ENCODE measurements at regions not wholly inside any gene's neighbourhood (a gene's known extent, or its start where the extent isn't known, plus 50 kb on each side); places are given as distances from the start of the nearest gene placed in this dataset.
"Not testable (repeated sequence)": the region's sequence is repeated elsewhere in the genome, so short reads cannot be mapped to it uniquely, and the experiment has no call there.

DNA sequence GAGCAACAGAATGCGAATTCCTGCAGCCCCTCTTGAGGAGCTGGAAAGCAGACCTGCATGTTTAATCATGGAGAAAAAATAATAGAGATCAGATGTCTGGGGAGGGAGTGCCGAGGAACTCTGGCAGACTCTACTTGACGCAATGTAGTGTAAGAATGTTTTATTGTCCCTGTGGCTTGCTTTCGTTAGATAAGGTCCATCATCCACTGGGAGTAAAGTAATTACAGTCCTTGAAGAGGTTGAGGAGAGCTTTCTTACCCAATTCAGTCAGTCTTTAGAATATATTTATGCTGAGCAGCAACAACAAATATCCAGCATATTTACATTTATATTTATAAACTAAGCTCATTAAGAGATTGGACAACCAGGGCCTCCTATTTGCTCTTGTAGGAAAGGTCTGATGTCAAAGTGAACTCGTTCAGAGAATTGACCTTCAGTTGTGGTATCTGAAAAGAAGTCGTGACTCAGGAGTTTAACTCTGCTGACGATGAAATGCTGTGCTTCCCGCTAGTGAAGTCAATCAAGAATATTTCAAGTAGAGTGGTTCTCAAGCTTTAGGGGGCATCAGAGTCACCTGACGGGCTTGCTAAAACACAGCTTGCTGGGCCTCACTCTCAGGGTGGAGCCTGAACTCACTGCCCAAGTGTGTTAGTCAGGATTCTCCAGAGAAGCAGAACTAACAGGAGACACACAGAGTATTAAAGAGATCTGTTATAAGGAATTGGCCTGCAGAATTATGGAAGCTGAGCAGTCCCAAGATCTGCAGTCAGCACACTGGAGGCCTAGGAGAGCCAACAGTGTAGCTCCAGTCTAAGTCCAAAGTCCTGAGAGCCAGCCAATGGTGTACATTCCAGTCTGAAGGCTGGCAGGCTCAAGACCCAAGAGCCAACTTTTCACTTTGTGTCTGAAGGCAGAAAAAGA lies 139.3 kb upstream of the LMNTD1 start:
- Mint-ChIP-seq H3K4me3 (no peak overlapping the region), H3K27ac (no peak overlapping the region), H3K9me3 (no peaks in the 10 kb centered on the region), H3K27me3 (ENCODE audit: low read depth) (no peaks in the 10 kb centered on the region), H3K36me3 (ENCODE audit: low read depth) (no peaks in the 10 kb centered on the region), H3K4me1 (ENCODE audit: low read depth) (no peaks in the 10 kb centered on the region)

DNA sequence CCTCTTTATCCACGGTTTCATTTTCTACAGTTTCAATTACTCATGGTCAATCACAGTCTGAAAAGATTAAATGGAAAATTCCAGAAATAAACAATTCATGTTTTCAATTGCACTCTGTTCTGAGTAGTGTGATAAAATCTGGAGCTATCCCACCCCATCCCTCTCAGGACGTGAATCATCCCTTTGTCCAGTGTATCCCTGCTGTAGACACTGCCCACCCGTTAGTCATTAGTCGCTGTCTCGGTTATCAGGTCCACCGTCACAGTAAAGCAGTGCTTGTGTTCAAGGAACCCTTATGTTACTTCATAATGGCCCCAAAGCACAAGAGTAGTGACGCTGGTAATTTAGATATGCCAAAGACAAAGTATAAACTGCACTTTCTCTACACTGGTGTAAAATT lies 141.0 kb upstream of the LMNTD1 start:
- Mint-ChIP-seq H3K27ac (no peak overlapping the region), H3K4me1 (ENCODE audit: low read depth) (no peaks in the 10 kb centered on the region), H3K36me3 (ENCODE audit: low read depth) (no peaks in the 10 kb centered on the region), H3K9me3 (no peaks in the 10 kb centered on the region), H3K27me3 (ENCODE audit: low read depth) (no peaks in the 10 kb centered on the region), H3K4me3 (no peak overlapping the region)

DNA sequence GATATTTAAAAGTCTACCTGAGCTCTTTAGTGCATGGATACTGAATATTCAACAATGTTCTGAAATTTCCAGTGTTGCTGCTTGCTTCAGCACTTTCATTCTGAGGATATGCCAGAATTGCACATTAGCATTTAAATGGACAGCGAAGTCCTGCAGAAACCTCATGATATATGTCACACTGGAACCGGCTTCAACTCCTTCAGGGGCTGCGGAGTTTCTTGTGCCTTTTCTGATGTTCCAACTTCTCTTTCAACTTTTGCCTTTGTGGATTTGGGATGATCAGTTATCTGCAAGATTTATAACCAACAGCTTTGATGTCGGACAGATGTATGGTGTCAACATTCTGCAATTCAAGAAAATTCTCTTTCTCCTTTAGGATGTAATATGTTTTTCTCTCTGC lies 142.5 kb upstream of the LMNTD1 start:
- no peaks in the 10 kb centered on the region for H3K27me3 Mint-ChIP-seq (ENCODE audit: low read depth)
- H3K36me3 Mint-ChIP-seq (ENCODE audit: low read depth) = no peaks in the 10 kb centered on the region

DNA sequence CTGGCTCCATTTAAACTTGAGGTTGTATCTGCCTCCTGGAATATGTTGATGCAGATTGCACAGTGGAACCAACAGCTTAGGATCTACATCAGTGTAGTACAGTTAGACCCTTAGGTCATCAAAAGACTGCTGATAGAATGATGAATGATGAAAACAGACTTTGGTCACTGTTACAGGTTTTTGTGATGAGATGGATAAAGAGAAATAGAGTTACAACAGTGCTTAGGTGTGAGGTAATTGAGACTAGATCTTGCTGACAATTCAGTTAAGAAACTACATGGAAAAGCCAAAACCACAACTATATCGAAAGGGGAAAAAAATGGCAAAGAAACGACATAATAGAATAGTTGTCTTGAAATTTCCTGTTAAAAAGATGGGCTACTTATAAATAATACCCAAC lies 145.7 kb upstream of the LMNTD1 start:
- H3K9me3 Mint-ChIP-seq = peaks cover 8% of the 10 kb centered on the region
- H3K4me3 Mint-ChIP-seq = no peak overlapping the region
- no peaks in the 10 kb centered on the region for H3K27me3 Mint-ChIP-seq (ENCODE audit: low read depth)
- H3K36me3 Mint-ChIP-seq (ENCODE audit: low read depth) = no peaks in the 10 kb centered on the region
- H3K4me1 Mint-ChIP-seq (ENCODE audit: low read depth) = no peaks in the 10 kb centered on the region
- no peak overlapping the region for H3K27ac Mint-ChIP-seq

More for the DNA sequence above, 142.5 kb upstream of the LMNTD1 start:
- Mint-ChIP-seq H3K4me1 (ENCODE audit: low read depth) (no peaks in the 10 kb centered on the region), H3K9me3 (no peaks in the 10 kb centered on the region), H3K27ac (no peak overlapping the region), H3K4me3 (no peak overlapping the region)

DNA sequence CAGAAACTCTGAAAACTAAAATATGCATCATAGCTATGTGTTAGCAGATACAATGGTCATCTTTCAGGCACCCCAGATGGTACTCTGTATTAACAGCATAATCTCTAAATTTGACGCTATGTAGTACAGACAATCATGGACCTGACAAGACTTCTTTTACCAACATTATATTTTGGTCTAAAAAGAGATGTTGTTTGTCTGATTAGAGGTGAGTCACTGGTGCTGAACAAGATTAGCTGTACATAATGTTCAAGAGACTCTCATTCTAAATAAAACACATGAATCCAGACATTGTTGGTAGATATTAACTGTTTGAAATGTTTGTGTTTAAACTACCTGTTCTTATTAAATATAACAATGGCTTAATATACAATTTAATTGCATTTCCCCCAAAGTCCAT lies 146.4 kb upstream of the LMNTD1 start:
- Mint-ChIP-seq H3K27me3 (ENCODE audit: low read depth) (no peaks in the 10 kb centered on the region), H3K27ac (no peak overlapping the region), H3K4me3 (no peak overlapping the region), H3K9me3 (peaks cover 8% of the 10 kb centered on the region), H3K4me1 (ENCODE audit: low read depth) (no peaks in the 10 kb centered on the region), H3K36me3 (ENCODE audit: low read depth) (no peaks in the 10 kb centered on the region)

DNA sequence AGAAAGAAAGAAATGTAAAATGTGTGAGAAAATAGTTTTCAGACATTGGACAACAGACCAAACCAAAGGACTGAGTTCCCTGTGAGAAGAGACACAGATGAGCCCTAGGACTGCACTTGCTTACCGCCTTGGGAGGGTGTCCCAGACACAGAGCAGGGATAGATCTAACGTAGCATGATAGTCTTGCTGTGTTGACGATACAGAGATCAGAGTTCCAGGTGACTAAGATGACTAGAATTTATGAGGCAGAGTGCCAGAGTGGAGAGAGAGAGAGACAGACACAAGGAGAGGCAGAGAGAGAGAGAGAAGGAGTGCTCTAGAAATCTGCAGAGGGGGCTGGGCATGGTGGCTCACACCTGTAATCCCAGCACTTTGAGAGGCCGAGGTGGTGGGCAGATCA lies 148.2 kb upstream of the LMNTD1 start:
- no peaks in the 10 kb centered on the region for H3K36me3 Mint-ChIP-seq (ENCODE audit: low read depth)
- H3K4me1 Mint-ChIP-seq (ENCODE audit: low read depth) = peaks cover 4% of the 10 kb centered on the region
- peaks cover 8% of the 10 kb centered on the region for H3K9me3 Mint-ChIP-seq
- no peak overlapping the region for H3K4me3 Mint-ChIP-seq
- no peak overlapping the region for H3K27ac Mint-ChIP-seq
- no peaks in the 10 kb centered on the region for H3K27me3 Mint-ChIP-seq (ENCODE audit: low read depth)

DNA sequence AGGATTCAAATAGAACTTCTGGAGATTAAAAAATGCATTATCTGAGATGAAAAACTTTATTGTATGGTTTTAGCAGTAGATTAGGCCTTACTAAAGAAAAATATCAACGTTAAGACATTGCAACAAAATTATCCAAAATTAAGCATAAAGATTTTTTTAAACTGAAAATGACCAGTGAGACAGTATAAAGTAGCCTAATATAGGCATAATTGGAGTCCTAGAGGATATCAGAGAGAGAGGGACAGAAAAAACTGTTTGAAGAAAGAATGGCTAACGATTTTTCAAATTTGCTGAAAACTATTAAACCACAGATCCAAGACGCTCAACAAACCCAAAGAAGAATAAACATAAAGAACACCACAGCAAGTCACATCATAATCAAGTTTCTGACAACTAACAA lies 149.5 kb upstream of the LMNTD1 start:
- Mint-ChIP-seq H3K9me3 (peaks cover 8% of the 10 kb centered on the region), H3K27me3 (ENCODE audit: low read depth) (no peaks in the 10 kb centered on the region), H3K36me3 (ENCODE audit: low read depth) (no peaks in the 10 kb centered on the region), H3K27ac (no peak overlapping the region), H3K4me1 (ENCODE audit: low read depth) (peaks cover 4% of the 10 kb centered on the region), H3K4me3 (no peak overlapping the region)

DNA sequence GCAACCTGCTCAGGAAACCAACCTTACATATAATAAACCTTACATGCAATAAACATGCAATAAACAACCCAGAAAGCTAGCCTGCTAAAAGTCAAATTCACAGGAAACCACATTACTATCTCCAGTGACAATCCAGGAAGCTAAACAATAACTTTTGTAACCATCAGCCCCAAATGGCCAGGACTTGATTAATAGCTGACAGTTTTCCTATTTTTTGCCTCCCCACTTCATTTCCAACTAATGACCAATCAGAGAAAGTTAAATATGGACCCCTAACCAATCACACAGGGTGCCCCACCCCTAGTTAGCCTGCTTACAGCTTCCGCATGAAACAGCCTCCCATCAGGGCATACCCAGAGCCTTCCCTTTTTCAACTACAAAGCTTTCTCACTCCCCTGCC lies 152.2 kb upstream of the LMNTD1 start:
- Mint-ChIP-seq H3K4me1 (ENCODE audit: low read depth) (peaks cover 4% of the 10 kb centered on the region), H3K4me3 (no peak overlapping the region), H3K36me3 (ENCODE audit: low read depth) (no peaks in the 10 kb centered on the region), H3K9me3 (peaks cover 8% of the 10 kb centered on the region), H3K27ac (no peak overlapping the region), H3K27me3 (ENCODE audit: low read depth) (no peaks in the 10 kb centered on the region)

DNA sequence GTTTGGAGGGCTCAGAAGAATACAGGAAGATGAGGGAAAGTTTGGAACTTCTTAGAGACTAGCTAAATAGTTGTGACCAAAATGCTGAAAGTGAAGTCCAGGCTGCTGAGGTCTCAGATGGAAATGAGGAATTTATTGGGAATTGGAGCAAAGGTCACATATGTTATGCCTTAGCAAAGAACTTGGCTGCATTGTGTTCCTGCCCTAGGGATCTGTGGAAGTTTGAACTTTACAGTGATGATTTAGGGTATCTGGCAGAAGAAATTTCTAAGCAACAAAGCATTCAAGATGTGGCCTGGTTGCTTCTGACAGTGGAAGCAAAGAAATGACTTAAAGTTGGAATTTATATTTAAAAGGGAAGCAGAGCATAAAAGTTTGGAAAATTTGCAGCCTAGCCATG lies 153.6 kb upstream of the LMNTD1 start:
- not testable (repeated sequence) for H3K27ac Mint-ChIP-seq; H3K4me3 Mint-ChIP-seq; H3K27me3 Mint-ChIP-seq (ENCODE audit: low read depth); H3K4me1 Mint-ChIP-seq (ENCODE audit: low read depth); H3K36me3 Mint-ChIP-seq (ENCODE audit: low read depth)
- peaks cover 16% of the 10 kb centered on the region for H3K9me3 Mint-ChIP-seq

DNA sequence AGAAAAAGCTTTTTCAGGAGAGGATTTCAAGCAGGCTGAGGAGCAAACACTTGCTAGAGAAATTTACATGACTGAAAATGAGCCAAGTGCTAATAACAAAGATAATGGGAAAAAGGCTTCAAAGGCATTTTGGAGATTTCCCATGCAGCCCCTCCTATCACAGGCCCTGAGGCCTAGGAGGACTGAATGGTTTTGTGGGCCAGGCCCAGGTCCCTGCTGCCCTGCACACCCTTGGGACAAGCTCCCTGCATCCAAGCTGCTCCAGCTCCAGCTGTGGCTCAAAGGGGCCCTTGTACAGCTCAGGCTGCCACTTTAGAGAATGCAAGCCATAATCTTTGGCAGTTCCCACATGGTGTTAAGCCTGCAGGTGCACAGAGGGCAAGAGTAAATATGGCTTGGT lies 154.0 kb upstream of the LMNTD1 start:
- peaks cover 4% of the 10 kb centered on the region for H3K4me1 Mint-ChIP-seq (ENCODE audit: low read depth)
- no peaks in the 10 kb centered on the region for H3K36me3 Mint-ChIP-seq (ENCODE audit: low read depth)

DNA sequence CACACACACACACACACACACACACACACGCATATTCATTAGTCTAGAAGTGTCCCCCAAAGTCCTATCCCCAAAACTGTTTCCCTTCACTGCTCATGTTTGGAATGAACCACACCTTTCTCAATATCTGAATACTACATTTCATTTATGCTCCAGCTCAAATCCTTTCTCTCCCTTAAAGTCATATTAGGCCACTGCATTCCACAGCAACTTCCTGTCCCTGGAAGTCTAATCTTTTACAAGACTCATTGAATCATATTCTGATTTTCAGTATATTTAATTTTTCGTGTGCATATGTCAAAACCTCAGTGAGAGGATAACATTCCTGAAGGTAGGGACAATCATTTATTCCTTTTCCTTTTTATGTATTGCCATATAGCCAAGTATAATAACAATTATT lies 155.6 kb upstream of the LMNTD1 start:
- H3K27me3 Mint-ChIP-seq (ENCODE audit: low read depth) = no peaks in the 10 kb centered on the region
- peaks cover 11% of the 10 kb centered on the region for H3K4me1 Mint-ChIP-seq (ENCODE audit: low read depth)
- no peak overlapping the region for H3K27ac Mint-ChIP-seq
- no peaks in the 10 kb centered on the region for H3K36me3 Mint-ChIP-seq (ENCODE audit: low read depth)
- H3K4me3 Mint-ChIP-seq = no peak overlapping the region
- peaks cover 8% of the 10 kb centered on the region for H3K9me3 Mint-ChIP-seq

More for the DNA sequence above, 154.0 kb upstream of the LMNTD1 start:
- no peak overlapping the region for H3K27ac Mint-ChIP-seq
- H3K4me3 Mint-ChIP-seq = no peak overlapping the region
- H3K27me3 Mint-ChIP-seq (ENCODE audit: low read depth) = no peaks in the 10 kb centered on the region
- H3K9me3 Mint-ChIP-seq = peaks cover 16% of the 10 kb centered on the region

DNA sequence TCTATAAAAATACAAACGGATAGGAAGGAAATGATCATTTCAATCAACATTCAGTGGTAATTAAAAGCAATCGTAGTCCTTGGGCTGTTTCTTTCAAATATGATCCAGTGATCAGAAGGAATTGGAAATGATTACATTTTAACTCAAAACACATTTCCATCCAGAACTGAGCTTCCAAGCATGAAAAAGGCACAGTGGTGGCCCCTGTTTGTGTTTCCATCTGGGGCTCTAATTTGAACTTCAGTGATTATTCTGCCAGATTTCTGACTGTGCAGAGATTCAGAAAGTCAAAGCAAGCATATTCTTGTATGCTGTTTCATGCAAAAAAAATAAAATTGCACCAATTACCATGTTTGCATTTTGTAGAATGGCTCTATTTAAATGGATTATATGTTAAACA lies 157.0 kb upstream of the LMNTD1 start:
- Mint-ChIP-seq H3K27me3 (ENCODE audit: low read depth) (peaks cover 3% of the 10 kb centered on the region), H3K4me1 (ENCODE audit: low read depth) (peaks cover 11% of the 10 kb centered on the region), H3K36me3 (ENCODE audit: low read depth) (no peaks in the 10 kb centered on the region), H3K4me3 (no peak overlapping the region), H3K9me3 (peaks cover 8% of the 10 kb centered on the region), H3K27ac (no peak overlapping the region)

DNA sequence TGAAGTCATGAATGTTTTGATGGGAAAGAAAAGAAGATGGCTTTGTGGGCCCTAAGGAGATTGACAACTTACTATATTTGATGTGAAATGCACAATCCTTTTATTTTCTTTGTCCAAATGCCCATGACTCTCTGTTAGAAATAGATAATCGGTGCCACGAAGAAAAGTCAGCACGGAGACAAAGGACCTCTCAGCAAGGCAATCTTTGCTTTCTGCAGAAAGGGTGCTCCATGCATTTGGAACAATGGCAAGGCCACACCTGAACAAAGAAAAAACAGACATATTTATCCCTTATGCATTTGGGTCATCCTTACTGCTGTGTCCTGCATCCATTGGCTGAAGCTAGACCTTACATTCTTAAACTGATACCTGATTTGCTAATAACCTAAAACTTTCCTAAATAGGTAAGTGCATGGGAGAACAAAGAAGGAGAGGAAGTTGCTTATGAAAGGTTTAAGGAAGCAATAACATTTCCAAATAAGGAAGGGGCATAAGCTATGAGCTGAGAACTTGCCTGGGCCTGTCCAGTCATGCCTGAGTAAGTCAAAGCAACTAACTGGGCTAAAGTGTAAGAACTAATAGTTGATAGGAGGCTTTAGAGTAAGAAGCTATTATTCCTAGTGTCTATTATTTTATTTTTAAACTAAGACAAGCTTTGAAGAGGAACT lies 158.0 kb upstream of the LMNTD1 start:
- H3K4me3 Mint-ChIP-seq; H3K27me3 Mint-ChIP-seq (ENCODE audit: low read depth); H3K36me3 Mint-ChIP-seq (ENCODE audit: low read depth); H3K27ac Mint-ChIP-seq; H3K9me3 Mint-ChIP-seq; H3K4me1 Mint-ChIP-seq (ENCODE audit: low read depth): not testable (repeated sequence)

DNA sequence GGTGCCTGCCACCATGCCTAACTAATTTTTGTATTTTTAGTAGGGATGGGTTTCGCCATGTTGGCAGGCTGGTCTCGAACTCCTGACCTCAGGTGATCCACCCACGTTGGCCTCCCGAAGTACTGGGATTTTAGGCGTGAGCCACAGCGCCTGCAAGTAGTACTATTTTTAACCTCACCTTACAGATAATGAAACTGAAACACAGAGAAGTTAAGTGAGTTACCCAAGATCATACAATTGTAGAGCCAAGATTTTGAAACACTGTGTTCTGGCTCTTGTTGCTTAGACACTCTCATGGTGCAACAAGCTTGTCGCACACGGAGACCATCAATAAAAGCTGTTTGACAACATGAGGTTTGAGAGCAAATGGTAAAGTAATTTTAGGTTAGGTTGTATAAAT lies 159.1 kb upstream of the LMNTD1 start:
- Mint-ChIP-seq H3K9me3 (peaks cover 8% of the 10 kb centered on the region), H3K36me3 (ENCODE audit: low read depth) (no peaks in the 10 kb centered on the region), H3K27ac (no peak overlapping the region), H3K4me1 (ENCODE audit: low read depth) (peaks cover 7% of the 10 kb centered on the region), H3K27me3 (ENCODE audit: low read depth) (peaks cover 3% of the 10 kb centered on the region), H3K4me3 (no peak overlapping the region)

DNA sequence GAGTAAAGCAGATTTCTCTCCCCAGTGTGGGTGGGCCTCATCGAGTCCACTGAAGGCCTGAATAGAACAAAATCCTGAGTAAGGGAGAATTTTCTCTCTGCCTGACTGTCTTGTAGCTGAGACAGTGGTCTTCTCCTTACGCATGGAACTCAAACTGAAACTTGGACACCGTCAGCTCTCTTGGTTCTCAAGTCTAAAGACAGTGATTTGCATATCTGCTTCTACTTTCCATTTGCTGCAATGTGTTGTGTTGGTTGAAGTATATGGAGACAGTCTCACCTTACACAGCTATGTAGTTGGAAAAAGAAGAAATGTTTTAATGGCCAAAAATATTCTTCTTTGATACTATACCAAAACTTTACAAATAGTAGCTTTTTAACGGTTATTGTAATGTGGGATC lies 160.2 kb upstream of the LMNTD1 start:
- no peak overlapping the region for H3K4me3 Mint-ChIP-seq
- peaks cover 7% of the 10 kb centered on the region for H3K27me3 Mint-ChIP-seq (ENCODE audit: low read depth)
- H3K9me3 Mint-ChIP-seq = peaks cover 8% of the 10 kb centered on the region
- H3K27ac Mint-ChIP-seq = no peak overlapping the region
- H3K4me1 Mint-ChIP-seq (ENCODE audit: low read depth) = peaks cover 7% of the 10 kb centered on the region
- no peaks in the 10 kb centered on the region for H3K36me3 Mint-ChIP-seq (ENCODE audit: low read depth)
